OCI-LY7 (cell line): ENCODE measurements at regions not wholly inside any gene's neighbourhood (a gene's known extent, or its start where the extent isn't known, plus 50 kb on each side); places are given as distances from the start of the nearest gene placed in this dataset.

Experiments
- EZH2phosphoT487 ChIP-seq: fragments of 200-600 bp; sonication (generic); IDR thresholded peaks from 2 replicates; pipeline ENCODE4 v1.6.1; 2018; ENCODE audit warnings: low read depth, borderline replicate concordance, mild to moderate bottlenecking, mixed run types, antibody characterized with exemption, low read length, moderate library complexity, mixed read lengths
- TF ChIP-seq, protein P1 (sequence below): fragments of 200-600 bp; sonication (generic); conservative IDR thresholded peaks from 2 replicates; pipeline ENCODE4 v1.5.1; 2014; ENCODE audit warnings: mild to moderate bottlenecking, antibody characterized with exemption, low read length, moderate library complexity, mixed read lengths

GRCh38 chr4:176387571-176387970 is 67.8 kb downstream of the SPCS3 start:
- TF ChIP-seq, protein P1, sequence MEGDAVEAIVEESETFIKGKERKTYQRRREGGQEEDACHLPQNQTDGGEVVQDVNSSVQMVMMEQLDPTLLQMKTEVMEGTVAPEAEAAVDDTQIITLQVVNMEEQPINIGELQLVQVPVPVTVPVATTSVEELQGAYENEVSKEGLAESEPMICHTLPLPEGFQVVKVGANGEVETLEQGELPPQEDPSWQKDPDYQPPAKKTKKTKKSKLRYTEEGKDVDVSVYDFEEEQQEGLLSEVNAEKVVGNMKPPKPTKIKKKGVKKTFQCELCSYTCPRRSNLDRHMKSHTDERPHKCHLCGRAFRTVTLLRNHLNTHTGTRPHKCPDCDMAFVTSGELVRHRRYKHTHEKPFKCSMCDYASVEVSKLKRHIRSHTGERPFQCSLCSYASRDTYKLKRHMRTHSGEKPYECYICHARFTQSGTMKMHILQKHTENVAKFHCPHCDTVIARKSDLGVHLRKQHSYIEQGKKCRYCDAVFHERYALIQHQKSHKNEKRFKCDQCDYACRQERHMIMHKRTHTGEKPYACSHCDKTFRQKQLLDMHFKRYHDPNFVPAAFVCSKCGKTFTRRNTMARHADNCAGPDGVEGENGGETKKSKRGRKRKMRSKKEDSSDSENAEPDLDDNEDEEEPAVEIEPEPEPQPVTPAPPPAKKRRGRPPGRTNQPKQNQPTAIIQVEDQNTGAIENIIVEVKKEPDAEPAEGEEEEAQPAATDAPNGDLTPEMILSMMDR = no peak
- no peak for TF ChIP-seq EZH2phosphoT487
